GM19043 (cell line): ENCODE measurements at regions not wholly inside any gene's neighbourhood (a gene's known extent, or its start where the extent isn't known, plus 50 kb on each side); places are given as distances from the start of the nearest gene placed in this dataset.

ENCODE experiments used
- ATAC-seq: cut with Tn5 transposase; IDR thresholded peaks from one replicate; pipeline ENCODE4 v1.9.1; 2021; ENCODE audit warnings: low read depth; ENCODE audit not compliant: unreplicated experiment

DNA sequence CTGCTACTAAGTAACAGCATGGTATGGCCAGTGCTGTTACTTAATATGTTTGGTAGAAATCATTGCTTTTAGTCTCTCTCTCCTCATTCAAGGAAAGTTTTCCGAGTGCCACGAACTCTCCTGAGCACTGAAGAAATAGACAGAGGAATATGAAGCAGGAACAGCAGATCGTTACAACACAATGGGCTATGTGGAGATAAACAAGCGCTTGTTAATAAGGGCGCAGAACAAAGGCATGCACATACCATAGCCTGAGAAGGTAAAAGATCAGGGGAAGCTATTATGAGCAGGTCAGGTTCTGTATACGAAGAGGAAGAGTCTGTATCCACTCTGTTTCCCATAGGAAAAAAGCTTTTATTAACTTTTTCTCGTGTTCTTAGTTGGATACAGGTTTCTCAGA lies 156.2 kb upstream of the CPNE8 start:
- ATAC-seq: no peak

DNA sequence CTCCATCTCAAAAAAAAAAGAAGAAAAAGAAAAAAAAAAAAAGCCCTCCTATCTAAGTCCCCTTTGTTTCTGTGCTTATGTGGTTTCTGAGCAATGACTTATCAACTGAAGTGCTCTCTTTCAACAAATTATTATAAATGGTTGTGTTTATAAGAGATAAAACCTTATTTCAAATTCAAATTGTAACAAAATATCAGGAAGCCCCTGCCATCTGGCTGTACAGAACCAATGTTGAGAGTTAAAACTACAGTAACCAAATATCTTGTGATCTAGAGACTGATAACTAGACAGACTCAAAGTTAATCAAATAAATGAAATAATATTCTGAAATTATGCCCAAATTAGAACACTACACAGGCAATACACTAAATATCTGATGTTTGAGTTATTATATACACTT lies 143.0 kb upstream of the CPNE8 start:
- no peak for ATAC-seq

GRCh38 chr12:39047539-39048262 lies 142.3 kb upstream of the CPNE8 start:
- no peak for ATAC-seq

- ATAC-seq: no peak
Measured at GRCh38 chr12:39044754-39045153, 139.4 kb upstream of the CPNE8 start.

- ATAC-seq: no peak
Measured at GRCh38 chr12:39043424-39043822, 138.0 kb upstream of the CPNE8 start.

DNA sequence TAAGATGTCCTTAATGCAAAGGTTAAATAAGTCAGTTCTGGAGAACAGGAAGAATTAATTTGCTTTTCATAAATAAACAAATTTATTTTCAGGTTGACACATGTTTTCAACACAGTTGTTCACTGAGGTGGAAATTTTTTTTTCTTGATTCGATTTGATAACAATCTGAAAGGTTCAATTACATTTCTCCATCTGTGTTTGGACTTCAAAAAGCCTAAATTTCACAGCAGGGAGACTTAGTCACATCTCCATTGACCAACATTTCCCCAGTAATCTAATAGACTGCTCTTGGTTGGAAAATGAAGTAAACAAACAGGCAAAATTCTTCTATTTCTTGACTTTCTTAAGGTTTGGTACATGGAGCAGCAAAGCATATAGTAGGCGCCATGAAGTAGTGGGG lies 134.9 kb upstream of the CPNE8 start:
- no peak for ATAC-seq

DNA sequence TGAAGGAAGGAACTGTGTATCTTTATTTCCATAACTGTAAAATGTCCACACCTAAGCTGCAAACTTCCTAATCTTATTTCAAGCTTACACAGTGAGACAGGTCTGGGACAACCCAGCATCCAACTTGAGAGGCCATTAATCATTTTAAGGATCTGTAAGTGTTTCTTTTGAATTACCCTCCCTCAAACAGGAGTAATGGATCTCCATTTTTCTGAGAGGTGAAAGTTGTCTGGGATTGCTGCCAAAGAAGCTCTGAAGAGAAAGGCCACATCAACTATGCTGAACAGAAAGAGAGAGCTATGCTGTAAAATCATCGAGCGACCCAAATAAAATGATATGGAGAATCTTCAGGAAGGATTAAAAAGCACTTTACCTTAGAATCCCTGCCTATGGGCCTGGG lies 131.7 kb upstream of the CPNE8 start:
- no peak for ATAC-seq

DNA sequence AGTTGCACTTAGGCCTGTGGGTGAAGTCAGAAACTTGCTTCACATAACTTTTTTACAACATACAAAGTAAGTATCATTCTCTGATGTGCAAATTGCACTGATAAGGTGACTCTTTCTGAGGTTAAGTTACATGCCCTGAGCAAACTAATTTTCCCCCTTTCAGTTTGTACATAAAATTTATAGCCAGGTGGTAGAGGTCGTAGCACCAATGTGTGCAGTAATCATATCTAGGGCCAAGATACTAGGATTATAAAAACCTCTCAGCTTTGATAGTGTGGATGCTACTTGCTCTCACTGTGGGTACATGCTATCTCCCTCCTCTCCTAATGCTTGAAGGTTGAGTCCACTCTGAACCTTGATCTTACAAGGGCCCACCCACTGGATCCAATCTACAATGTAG lies 130.7 kb upstream of the CPNE8 start:
- ATAC-seq: no peak

DNA sequence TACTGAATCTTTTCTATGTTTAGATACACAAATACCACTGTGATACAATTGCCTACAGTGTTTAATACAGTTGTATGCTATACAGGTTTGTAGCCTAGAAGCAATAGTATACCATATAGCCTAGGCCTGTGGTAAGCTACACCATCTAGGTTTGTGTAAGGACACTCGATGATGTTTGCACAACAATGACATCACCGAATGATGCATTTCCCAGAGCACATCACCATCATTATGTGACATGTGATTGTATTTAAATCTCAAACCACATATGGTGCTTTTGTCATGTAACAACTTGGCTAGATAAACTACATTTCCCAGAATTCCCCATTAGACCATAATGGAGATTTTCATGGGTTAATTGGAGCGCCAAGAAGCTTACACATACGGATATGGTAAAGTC lies 128.4 kb upstream of the CPNE8 start:
- no peak for ATAC-seq

DNA sequence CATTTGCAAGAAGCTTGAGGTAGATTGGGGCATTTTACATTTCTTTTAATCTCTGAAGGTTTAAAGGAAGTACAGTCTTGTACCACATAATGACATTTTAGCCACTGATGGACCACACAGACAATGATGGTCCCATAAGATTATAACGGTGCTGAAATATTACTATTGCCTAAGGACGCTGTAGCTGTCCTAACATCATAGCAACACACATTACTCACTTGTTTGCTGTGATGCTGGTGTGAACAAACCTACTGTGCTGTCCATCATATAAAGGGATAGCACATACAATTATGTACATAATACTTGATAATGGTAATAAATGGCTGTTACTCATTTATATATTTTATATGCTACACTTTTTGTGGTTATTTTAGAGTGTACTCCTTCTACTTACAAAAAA lies 127.1 kb upstream of the CPNE8 start:
- no peak for ATAC-seq

GRCh38 chr12:39032034-39032433 lies 126.6 kb upstream of the CPNE8 start:
- no peak for ATAC-seq

GRCh38 chr12:39028382-39028781 lies 123.0 kb upstream of the CPNE8 start:
- no peak for ATAC-seq

DNA sequence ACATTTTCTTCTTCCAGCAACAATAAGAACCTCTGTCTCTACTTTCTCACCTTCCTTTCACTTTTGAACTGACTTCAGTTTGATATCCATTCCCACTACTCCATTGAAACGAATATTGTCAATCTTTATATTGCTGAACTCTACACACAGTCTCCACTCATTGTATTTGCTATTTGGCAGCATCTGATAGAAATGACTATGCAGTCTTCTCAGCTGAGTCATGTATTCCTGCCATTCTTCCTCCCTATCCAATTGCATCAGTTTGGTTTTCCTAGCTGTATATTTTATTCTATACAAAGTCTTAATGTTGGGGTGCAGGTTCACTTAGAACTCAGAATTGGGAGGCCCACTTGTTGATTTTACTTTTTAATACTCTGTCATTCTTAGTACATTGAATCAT lies 107.5 kb upstream of the CPNE8 start:
- ATAC-seq: no peak

- ATAC-seq: no peak
Measured at GRCh38 chr12:39011166-39011565, 105.8 kb upstream of the CPNE8 start.

DNA sequence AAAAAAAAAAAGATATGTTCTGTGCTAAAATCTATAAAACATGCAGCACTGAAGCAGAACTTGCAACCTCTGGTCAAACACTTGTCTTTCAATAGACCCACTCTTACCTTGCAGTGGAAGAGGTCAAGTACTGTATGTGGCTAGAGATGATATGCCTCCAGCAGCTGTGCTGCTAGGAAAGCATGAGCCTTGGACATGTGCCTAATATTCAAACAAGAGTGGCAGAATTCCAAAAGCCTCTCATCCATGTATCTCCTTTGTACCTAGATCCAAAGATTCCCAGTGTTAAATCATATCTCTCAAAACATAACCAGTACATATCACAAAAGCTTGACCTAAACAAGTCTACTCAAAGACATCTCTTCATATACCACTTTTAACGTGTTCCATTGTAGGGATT lies 105.0 kb upstream of the CPNE8 start:
- no peak for ATAC-seq

DNA sequence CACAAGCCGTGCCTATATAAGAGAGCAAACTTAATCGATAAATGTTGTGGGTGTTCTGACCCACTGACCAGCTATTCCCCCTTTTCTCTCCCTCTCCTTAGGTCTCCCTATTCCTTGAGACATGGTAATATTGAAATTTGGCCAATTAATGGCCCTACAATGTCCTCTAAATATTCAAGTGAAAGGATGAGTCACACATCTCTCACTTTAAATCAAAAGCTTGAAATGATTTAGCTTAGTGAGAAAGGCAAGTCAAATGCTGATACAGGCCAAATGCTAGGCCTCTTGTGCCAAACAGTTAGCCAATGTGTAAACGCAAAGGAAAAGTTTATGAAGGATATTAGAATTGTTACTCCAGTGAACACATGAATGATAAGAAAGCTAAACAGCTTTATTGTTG lies 102.2 kb upstream of the CPNE8 start:
- ATAC-seq: no peak

DNA sequence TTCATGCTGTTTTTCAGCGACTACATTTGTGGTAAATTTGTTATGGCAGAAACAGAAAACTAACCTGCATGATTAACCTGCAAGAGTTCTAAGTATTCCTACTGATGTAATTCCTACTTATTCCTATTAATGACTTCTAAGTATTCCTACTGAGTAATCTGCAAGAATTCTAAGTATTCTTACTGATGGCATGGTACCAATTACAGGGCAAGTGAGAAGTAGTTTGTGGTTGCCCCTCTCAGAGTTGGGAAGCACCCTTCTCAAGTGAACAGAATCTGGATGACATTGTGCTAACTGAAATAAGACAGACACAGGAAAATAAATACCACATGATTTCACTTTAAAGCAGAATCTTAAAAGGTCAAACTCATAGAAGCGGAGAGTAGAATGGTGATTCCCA lies 100.9 kb upstream of the CPNE8 start:
- no peak for ATAC-seq

GRCh38 chr12:39005671-39006070 lies 100.3 kb upstream of the CPNE8 start:
- ATAC-seq: no peak

GRCh38 chr12:39003541-39004155 lies 98.3 kb upstream of the CPNE8 start:
- no peak for ATAC-seq

- ATAC-seq: no peak
Measured at GRCh38 chr12:39000370-39000769, 95.0 kb upstream of the CPNE8 start.

- ATAC-seq: no peak
Measured at GRCh38 chr12:38998887-38999482, 93.6 kb upstream of the CPNE8 start.

DNA sequence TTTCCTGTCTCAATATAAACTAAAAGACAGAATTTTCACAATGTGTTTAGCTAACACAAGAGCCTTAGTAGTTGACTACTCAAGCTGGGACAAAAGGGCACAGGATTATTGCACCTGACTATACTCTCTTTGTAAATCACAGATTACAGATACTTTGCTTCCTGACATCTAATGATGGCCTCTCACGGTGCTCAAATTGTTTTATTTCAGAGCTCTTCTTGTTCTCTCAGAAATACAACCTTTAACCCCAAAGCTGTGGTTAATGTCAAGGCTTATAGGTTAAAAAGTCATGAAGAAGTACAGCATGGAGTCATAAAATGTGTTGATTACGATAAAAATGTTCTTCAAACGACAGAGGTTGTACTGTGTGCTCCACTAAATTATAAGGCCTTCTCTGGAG lies 89.9 kb upstream of the CPNE8 start:
- no peak for ATAC-seq
